Esophagus (tissue), 2 donors: ENCODE measurements at regions not wholly inside any gene's neighbourhood (a gene's known extent, or its start where the extent isn't known, plus 50 kb on each side); places are given as distances from the start of the nearest gene placed in this dataset.

Experiments
- H3K27ac ChIP-seq, 2 donors: one replicate each; pipeline ENCODE4 v1.5.1; 2013; ENCODE audit warnings: low read depth in 2 of 2, mild to moderate bottlenecking in 2 of 2, inconsistent platforms in 1 of 2, low read length in 1 of 2, moderate library complexity in 1 of 2
- H3K27me3 ChIP-seq, 2 donors: one replicate each; pipeline ENCODE4 v1.6.1; 2013; ENCODE audit warnings: low read length in 2 of 2, control low read depth in 1 of 2, mild to moderate bottlenecking in 1 of 2; ENCODE audit not compliant: insufficient read depth in 2 of 2, control insufficient read depth in 1 of 2
- H3K36me3 ChIP-seq, 2 donors: one replicate each; pipeline ENCODE4 v1.6.1; 2013; ENCODE audit warnings: low read length in 1 of 2; ENCODE audit not compliant: control insufficient read depth in 2 of 2, insufficient read depth in 2 of 2
- H3K4me1 ChIP-seq, 2 donors: one replicate each; pipeline ENCODE4 v1.6.1; 2013; ENCODE audit warnings: low read length in 1 of 2; ENCODE audit not compliant: control insufficient read depth in 2 of 2, insufficient read depth in 2 of 2
- H3K4me3 ChIP-seq, 2 donors: one replicate each; pipeline ENCODE4 v1.5.1; 2013; ENCODE audit warnings: low read length in 2 of 2, mild to moderate bottlenecking in 2 of 2, low read depth in 1 of 2, moderate library complexity in 1 of 2
- H3K9me3 ChIP-seq, 2 donors: one replicate each; pipeline ENCODE4 v1.6.1; 2013; ENCODE audit warnings: mild to moderate bottlenecking in 2 of 2, low read depth in 1 of 2, low read length in 1 of 2, moderate library complexity in 1 of 2; ENCODE audit not compliant: control insufficient read depth in 2 of 2, insufficient read depth in 1 of 2
- whole genome bisulfite sequencing, 2 donors: extraction: QIAGEN DNeasy Blood & Tissue Kit; methylation state at CpG; one replicate each; pipeline ENCODE4 v1.1.7; 2013; 5-methylcytosine and 5-hydroxymethylcytosine counted together
- donor health status: healthy with polysubstance abuse.
- donor health status: Bipolar disorder and iron deficiency.

GRCh38 chr5:2221450-2221849 lies 338.7 kb upstream of the IRX4 start:
- Histone ChIP-seq H3K27ac (no peak overlapping the region), H3K4me3 (no peak overlapping the region), H3K4me1 (no peaks in the 10 kb centered on the region), H3K36me3 (no peaks in the 10 kb centered on the region), H3K27me3 (no peaks in the 10 kb centered on the region), H3K9me3 (no peaks in the 10 kb centered on the region)
- 83% methylated on average over 5 of the region's 5 CpGs for WGBS, 2 donors

- Histone ChIP-seq H3K9me3 (no peaks in the 10 kb centered on the region), H3K27ac (no peak overlapping the region), H3K4me3 (no peak overlapping the region), H3K27me3 (no peaks in the 10 kb centered on the region), H3K4me1 (no peaks in the 10 kb centered on the region), H3K36me3 (no peaks in the 10 kb centered on the region)
- 80 to 82% methylated on average over 7 of the region's 7 CpGs for WGBS, 2 donors
Observed at GRCh38 chr5:2220741-2221140, 338.0 kb upstream of the IRX4 start.

- Histone ChIP-seq H3K9me3 (no peaks in the 10 kb centered on the region), H3K36me3 (no peaks in the 10 kb centered on the region), H3K27ac (no peak overlapping the region), H3K4me3 (no peak overlapping the region), H3K4me1 (no peaks in the 10 kb centered on the region), H3K27me3 (no peaks in the 10 kb centered on the region)
- WGBS, 2 donors: 93 to 94% methylated on average over 3 of the region's 3 CpGs
Observed at GRCh38 chr5:2219149-2219776, 336.5 kb upstream of the IRX4 start.

- H3K27me3 ChIP-seq: no peaks in the 10 kb centered on the region
- WGBS, 2 donors: 71 to 74% methylated on average over 4 of the region's 4 CpGs
- H3K36me3 ChIP-seq: no peaks in the 10 kb centered on the region
- no peak overlapping the region for H3K27ac ChIP-seq
- no peaks in the 10 kb centered on the region for H3K9me3 ChIP-seq
- H3K4me3 ChIP-seq: no peak overlapping the region
- no peaks in the 10 kb centered on the region for H3K4me1 ChIP-seq
Observed at GRCh38 chr5:2217219-2217618, 334.5 kb upstream of the IRX4 start.

- WGBS, 2 donors: 65 to 69% methylated on average over 15 of the region's 15 CpGs
- no peaks in the 10 kb centered on the region for H3K36me3 ChIP-seq
Observed at GRCh38 chr5:2214910-2215590, 332.3 kb upstream of the IRX4 start.

GRCh38 chr5:2213121-2213730 lies 330.5 kb upstream of the IRX4 start:
- H3K36me3 ChIP-seq: no peaks in the 10 kb centered on the region
- no peak overlapping the region for H3K4me3 ChIP-seq
- H3K9me3 ChIP-seq: no peaks in the 10 kb centered on the region
- WGBS, 2 donors: 66 to 73% methylated on average over 10 of the region's 10 CpGs
- H3K4me1 ChIP-seq: no peaks in the 10 kb centered on the region
- H3K27me3 ChIP-seq: no peaks in the 10 kb centered on the region
- H3K27ac ChIP-seq: no peak overlapping the region

More at GRCh38 chr5:2214910-2215590, 332.3 kb upstream of the IRX4 start:
- Histone ChIP-seq H3K9me3 (no peaks in the 10 kb centered on the region), H3K27me3 (no peaks in the 10 kb centered on the region), H3K27ac (no peak overlapping the region), H3K4me1 (no peaks in the 10 kb centered on the region), H3K4me3 (no peak overlapping the region)

GRCh38 chr5:2212481-2212880 lies 329.8 kb upstream of the IRX4 start:
- no peaks in the 10 kb centered on the region for H3K27me3 ChIP-seq
- H3K9me3 ChIP-seq: no peaks in the 10 kb centered on the region
- no peak overlapping the region for H3K27ac ChIP-seq
- 71% methylated on average over 3 of the region's 3 CpGs for WGBS, 2 donors
- H3K4me1 ChIP-seq: no peaks in the 10 kb centered on the region
- no peak overlapping the region for H3K4me3 ChIP-seq
- no peaks in the 10 kb centered on the region for H3K36me3 ChIP-seq

GRCh38 chr5:2208239-2208544 lies 325.5 kb upstream of the IRX4 start:
- Histone ChIP-seq H3K9me3 (no peaks in the 10 kb centered on the region), H3K27ac (no peak overlapping the region), H3K27me3 (no peaks in the 10 kb centered on the region), H3K4me3 (no peak overlapping the region), H3K36me3 (no peaks in the 10 kb centered on the region), H3K4me1 (no peaks in the 10 kb centered on the region)
- 59 to 65% methylated on average over 5 of the region's 5 CpGs for WGBS, 2 donors

GRCh38 chr5:2207416-2208238 lies 324.9 kb upstream of the IRX4 start:
- H3K36me3 ChIP-seq: no peaks in the 10 kb centered on the region
- H3K4me1 ChIP-seq: no peaks in the 10 kb centered on the region
- no peak overlapping the region for H3K4me3 ChIP-seq
- H3K27ac ChIP-seq: no peak overlapping the region
- no peaks in the 10 kb centered on the region for H3K9me3 ChIP-seq
- 66 to 72% methylated on average over 25 of the region's 25 CpGs for WGBS, 2 donors
- no peaks in the 10 kb centered on the region for H3K27me3 ChIP-seq
